HG03108 (cell line): ENCODE measurements at regions not wholly inside any gene's neighbourhood (a gene's known extent, or its start where the extent isn't known, plus 50 kb on each side); places are given as distances from the start of the nearest gene placed in this dataset.

Source experiments
- ATAC-seq: cut with Tn5 transposase; IDR thresholded peaks from one replicate; pipeline ENCODE4 v1.9.1; 2021; ENCODE audit warnings: moderate library complexity; ENCODE audit not compliant: unreplicated experiment

- no peak for ATAC-seq
Measured at GRCh38 chr12:83199069-83199468, 512.4 kb downstream of the TMTC2 start.

- no peak for ATAC-seq
Measured at GRCh38 chr12:83198291-83199015, 511.7 kb downstream of the TMTC2 start.

GRCh38 chr12:83197483-83197914, 510.8 kb downstream of the TMTC2 start:
- ATAC-seq, result no peak

GRCh38 chr12:83196694-83197350, 510.1 kb downstream of the TMTC2 start:
- no peak for ATAC-seq

- ATAC-seq, result no peak
Measured at GRCh38 chr12:83190631-83191390, 504.1 kb downstream of the TMTC2 start.

- no peak for ATAC-seq
Measured at GRCh38 chr12:83186419-83186818, 499.7 kb downstream of the TMTC2 start.

GRCh38 chr12:83185241-83185640, 498.5 kb downstream of the TMTC2 start:
- ATAC-seq, result no peak
